NCI-H2081 treated with DMSO at 0.1 percent for 48 hours (cell line): ENCODE measurements at regions not wholly inside any gene's neighbourhood (a gene's known extent, or its start where the extent isn't known, plus 50 kb on each side); places are given as distances from the start of the nearest gene placed in this dataset.
"Not testable (repeated sequence)": the region's sequence is repeated elsewhere in the genome, so short reads cannot be mapped to it uniquely, and the experiment has no call there.

Experiments used
- DNase-seq: peaks from one replicate; lab custom pipeline; 2025; lab: John Stamatoyannopoulos, UW

- DNase-seq = no peak
Observed at GRCh38 chr7:34333184-34333583, 324.8 kb upstream of the NPSR1 start.

GRCh38 chr7:34333925-34334324 lies 324.1 kb upstream of the NPSR1 start:
- no peak for DNase-seq

- DNase-seq = no peak
Observed at GRCh38 chr7:34337163-34337562, 320.9 kb upstream of the NPSR1 start.

GRCh38 chr7:34338961-34339526 lies 319.0 kb upstream of the NPSR1 start:
- DNase-seq = no peak

GRCh38 chr7:34341326-34341725 lies 316.7 kb upstream of the NPSR1 start:
- no peak for DNase-seq

GRCh38 chr7:34342387-34342786 lies 315.6 kb upstream of the NPSR1 start:
- no peak for DNase-seq

- no peak for DNase-seq
Observed at GRCh38 chr7:34343667-34344066, 314.4 kb upstream of the NPSR1 start.

GRCh38 chr7:34354011-34354410 lies 304.0 kb upstream of the NPSR1 start:
- DNase-seq = no peak

- DNase-seq = no peak
Observed at GRCh38 chr7:34354899-34355298, 303.1 kb upstream of the NPSR1 start.

- no peak for DNase-seq
Observed at GRCh38 chr7:34357068-34357467, 300.9 kb upstream of the NPSR1 start.

GRCh38 chr7:34357946-34358345 lies 300.1 kb upstream of the NPSR1 start:
- DNase-seq = no peak

GRCh38 chr7:34358578-34358977 lies 299.4 kb upstream of the NPSR1 start:
- DNase-seq = not testable (repeated sequence)

- DNase-seq = no peak
Observed at GRCh38 chr7:34361663-34362250, 296.3 kb upstream of the NPSR1 start.

- DNase-seq = no peak
Observed at GRCh38 chr7:34362621-34363020, 295.4 kb upstream of the NPSR1 start.

GRCh38 chr7:34364130-34364529 lies 293.9 kb upstream of the NPSR1 start:
- no peak for DNase-seq

- no peak for DNase-seq
Observed at GRCh38 chr7:34365011-34365410, 293.0 kb upstream of the NPSR1 start.

- no peak for DNase-seq
Observed at GRCh38 chr7:34365611-34366010, 292.4 kb upstream of the NPSR1 start.

- no peak for DNase-seq
Observed at GRCh38 chr7:34371922-34372321, 286.1 kb upstream of the NPSR1 start.

- no peak for DNase-seq
Observed at GRCh38 chr7:34373940-34374339, 284.1 kb upstream of the NPSR1 start.

- no peak for DNase-seq
Observed at GRCh38 chr7:34382166-34382893, 275.7 kb upstream of the NPSR1 start.

- no peak for DNase-seq
Observed at GRCh38 chr7:34385384-34385783, 272.6 kb upstream of the NPSR1 start.

GRCh38 chr7:34389332-34390078 lies 268.5 kb upstream of the NPSR1 start:
- no peak for DNase-seq

GRCh38 chr7:34390103-34390502 lies 267.9 kb upstream of the NPSR1 start:
- DNase-seq = no peak
